HG02938 (cell line): ENCODE measurements at regions not wholly inside any gene's neighbourhood (a gene's known extent, or its start where the extent isn't known, plus 50 kb on each side); places are given as distances from the start of the nearest gene placed in this dataset.
"Not testable (repeated sequence)": the region's sequence is repeated elsewhere in the genome, so short reads cannot be mapped to it uniquely, and the experiment has no call there.

ENCODE experiments used
- ATAC-seq: cut with Tn5 transposase; IDR thresholded peaks from one replicate; pipeline ENCODE4 v1.9.1; 2021; ENCODE audit warnings: mild to moderate bottlenecking, moderate library complexity; ENCODE audit not compliant: unreplicated experiment

DNA sequence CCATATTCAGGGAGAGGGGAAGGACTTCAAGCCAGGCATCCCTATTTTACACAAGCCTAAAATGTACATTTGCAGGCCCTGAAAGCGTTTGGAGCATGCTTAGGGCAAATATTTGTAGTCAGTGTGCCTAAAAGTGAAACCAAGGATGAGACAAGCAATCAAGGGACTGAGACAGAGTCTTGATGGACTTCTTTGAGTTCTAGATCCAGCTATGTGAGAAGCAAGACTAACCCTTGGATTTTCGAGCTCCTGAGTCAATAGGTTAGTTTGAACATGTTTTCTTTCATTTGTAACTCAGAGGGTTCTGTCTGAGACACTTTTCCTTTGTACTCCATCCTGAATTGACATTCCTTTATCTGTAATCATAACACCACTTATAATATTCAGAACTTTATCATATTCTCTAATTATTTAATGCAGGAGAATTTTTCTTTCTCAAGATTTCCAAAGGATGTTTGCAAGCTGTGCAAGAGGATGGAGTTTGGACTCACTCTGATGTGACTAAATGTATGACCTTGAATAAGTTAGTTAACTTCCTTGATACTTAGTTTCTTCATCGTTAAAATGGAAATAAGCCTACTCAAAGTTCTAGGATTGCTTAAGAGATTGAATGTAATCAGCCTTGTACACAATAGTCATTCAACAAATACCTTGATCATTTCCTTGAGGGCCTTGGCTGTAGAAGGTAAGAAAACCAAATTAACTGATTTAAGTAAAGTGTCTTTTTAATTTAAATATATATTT lies 1237.8 kb upstream of the ZEB2 start:
- ATAC-seq: no peak

DNA sequence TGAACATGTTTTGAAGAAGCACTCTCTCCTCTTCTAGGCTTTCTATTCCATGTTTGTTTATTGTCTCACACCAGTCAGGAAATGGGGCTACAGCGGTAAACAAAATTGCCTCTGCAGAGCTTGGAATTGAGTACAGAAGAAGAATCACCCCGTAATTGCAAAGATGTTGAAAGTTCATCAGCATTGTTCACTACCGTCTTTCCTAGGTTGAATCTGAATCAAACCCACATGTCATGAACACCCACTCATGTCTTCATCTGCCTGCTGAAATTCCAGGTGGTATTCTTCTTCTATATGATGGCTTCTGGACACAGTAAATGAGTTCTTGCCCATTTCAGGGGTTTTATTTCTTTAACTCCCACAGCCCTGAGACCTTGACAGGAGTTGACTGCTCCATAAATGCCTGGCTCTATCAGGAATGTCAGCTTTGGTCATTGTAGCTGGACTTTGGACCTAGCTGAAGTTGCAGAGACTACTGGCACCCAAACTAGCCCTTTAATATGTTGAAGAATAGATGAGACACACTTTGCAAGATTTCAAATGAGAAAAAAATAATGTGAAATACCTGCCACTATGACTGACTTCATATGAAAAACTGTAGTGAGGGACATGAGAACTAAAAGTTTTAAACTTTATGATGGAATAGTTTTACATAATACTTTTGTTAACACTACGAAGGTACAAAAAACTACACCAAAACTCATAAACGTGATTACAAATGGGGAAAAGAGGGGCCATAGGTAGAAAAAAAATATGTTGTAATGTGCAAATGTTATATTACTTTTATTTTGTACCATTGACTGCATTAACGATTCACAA lies 1235.3 kb upstream of the ZEB2 start:
- no peak for ATAC-seq

- ATAC-seq: no peak
These were observed 1234.0 kb upstream of the ZEB2 start for GRCh38 chr2:145753966-145754365.

DNA sequence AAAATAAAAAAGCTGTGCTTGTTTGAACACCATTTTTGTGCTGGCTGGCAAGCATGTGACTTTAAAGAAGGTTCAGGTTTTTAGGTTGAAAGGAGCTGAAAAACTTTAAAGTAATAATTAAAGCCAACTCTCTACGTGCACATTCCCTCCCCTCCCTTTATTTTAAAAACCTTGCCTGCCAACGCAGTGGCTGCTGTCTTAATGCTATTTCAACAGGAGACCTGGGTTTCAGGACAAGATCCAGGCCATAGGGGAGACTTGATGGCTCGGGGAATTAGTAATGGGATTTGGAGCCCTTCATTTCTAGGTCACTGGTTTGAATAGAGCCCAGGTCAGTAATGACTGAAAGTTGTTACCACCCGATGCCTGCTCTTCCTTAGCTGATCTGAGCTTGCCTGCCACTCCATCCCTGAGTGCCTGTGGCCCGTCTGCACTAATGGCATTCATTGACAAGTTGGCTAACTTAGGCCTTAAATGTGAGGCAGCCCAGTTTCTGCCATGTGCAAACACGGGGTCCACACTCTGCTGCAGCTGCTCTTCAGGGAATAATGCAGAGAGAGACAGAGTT lies 1233.2 kb upstream of the ZEB2 start:
- ATAC-seq: no peak

DNA sequence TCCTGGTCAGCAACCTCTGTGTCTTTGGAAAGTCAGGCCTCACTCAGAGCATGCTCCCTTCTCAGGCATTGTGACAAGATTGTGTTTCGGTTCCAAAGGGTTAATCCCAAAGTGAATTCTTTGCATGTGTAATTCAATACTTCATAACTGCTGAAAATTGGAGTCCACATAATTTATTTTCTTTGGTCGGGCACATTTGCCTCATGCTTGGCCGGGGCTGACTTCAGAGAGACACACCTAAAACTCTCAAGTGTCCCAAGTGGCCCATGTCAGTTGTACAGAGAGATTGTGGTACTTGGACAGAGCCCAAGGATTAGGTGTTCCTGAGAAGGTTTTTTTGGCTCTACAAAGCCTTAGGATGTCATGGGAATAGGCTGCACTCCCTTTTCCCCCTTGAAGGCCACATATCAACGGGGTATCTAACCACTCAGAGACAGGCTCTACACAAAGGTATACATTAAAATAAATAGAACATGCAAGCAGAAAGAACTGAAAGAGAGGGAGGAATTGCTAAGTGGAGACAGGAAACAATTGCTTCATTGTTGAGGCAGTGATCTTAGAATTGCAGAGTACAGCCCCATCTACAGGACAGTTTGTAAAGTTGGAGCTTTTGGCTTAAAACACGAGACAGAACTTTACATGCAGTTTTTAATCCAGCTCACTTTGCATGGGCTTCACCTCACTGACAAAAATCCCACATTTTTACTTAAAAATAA lies 1232.3 kb upstream of the ZEB2 start:
- peak; percentile 35 for ATAC-seq

GRCh38 chr2:145751629-145752028 lies 1231.7 kb upstream of the ZEB2 start:
- ATAC-seq: peak; percentile 87

DNA sequence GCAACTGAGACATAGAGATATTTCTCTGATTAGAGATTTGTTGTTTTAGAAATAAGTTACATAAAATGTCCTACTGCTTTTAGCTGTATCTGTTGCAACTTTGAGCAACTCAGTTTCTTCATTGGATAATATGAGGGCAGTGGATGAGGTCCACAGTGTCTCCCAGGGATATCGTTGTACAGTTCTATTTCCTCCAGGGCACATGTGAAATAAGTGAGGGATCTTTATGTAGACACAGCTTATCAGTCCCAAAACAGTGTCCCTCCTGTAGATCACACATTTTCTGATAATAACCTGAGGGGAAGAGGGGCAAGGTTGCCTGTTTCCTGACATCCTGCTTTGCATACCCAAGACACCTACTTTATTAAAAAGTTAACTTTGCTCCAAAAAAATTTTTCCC lies 1231.2 kb upstream of the ZEB2 start:
- no peak for ATAC-seq

- ATAC-seq: no peak
These were observed 1230.7 kb upstream of the ZEB2 start for GRCh38 chr2:145750612-145751011.

- ATAC-seq: no peak
These were observed 1230.2 kb upstream of the ZEB2 start for GRCh38 chr2:145750144-145750543.

DNA sequence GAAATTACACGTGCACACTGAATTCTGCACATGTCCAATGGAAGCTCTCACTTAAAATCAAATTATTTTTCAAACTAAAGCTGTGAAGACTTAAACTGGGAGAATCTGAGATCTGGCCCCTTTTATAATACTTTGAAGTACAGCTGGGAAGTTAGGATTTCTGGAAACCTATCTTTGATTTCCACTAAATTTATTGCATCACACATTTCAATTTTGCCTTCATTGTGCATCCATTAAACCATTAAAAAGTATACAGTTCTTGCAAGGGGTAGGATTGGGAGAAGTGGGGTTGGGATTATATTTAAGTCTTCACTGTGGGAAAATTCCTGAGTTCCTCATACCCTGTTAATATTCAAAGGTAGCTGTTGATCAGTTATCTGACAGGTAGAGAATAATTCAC lies 1229.6 kb upstream of the ZEB2 start:
- ATAC-seq: no peak

DNA sequence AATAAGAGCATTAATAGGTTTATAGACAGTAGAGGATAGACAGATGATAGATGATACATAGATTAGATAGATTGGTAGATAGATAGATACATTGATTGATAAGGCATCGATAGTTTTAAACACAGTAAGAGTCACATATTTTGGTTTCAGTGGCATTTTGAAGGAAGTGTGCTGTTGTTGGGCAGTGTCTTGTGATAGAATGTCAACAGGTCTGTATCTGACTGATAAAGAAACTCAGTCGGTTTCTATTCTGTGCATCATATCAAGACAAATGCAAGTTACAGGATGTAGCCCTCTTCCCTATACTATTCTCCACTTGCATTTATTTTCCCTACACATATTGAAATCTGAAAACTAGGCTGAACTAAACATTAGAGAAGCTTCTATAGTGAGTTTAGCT lies 1229.0 kb upstream of the ZEB2 start:
- peak; percentile 55 for ATAC-seq

- no peak for ATAC-seq
These were observed 1227.8 kb upstream of the ZEB2 start for GRCh38 chr2:145747715-145748114.

DNA sequence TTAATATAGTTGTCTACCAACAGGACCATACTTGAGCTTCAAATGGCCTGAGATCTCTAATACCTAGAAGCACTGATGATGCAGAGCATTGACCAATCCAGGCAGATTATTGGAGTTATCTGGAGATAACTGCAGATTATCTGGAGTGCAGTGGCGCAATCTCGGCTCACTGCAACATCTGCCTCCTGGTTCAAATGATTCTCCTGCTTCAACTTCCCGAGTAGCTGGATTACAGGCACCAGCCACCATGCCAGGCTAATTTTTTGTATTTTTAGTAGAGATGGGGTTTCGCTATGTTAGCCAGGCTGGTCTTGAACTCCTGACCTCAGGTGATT lies 1225.4 kb upstream of the ZEB2 start:
- ATAC-seq: not testable (repeated sequence)

GRCh38 chr2:145744541-145745386 lies 1224.8 kb upstream of the ZEB2 start:
- ATAC-seq: peak; percentile 86

DNA sequence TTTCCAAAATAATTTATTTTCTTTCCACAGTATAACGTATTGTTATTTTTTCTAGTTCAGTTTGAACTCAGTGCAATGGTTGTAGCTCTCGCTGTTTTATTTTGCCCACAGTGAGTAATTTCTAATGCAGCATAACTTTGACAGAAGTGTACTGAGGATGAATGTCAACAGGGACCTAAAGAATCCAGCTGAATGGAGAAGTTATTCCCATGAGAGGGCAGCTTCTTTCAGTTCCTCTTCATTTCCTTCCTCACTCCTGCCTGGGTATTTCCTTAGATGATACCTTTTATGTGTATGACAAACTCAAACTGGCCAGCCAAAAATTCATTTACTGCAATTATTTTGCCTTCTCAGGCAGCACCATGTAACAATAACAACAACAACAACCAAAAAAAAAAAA lies 1223.1 kb upstream of the ZEB2 start:
- ATAC-seq: no peak

- ATAC-seq: no peak
These were observed 1221.7 kb upstream of the ZEB2 start for GRCh38 chr2:145741636-145742035.

DNA sequence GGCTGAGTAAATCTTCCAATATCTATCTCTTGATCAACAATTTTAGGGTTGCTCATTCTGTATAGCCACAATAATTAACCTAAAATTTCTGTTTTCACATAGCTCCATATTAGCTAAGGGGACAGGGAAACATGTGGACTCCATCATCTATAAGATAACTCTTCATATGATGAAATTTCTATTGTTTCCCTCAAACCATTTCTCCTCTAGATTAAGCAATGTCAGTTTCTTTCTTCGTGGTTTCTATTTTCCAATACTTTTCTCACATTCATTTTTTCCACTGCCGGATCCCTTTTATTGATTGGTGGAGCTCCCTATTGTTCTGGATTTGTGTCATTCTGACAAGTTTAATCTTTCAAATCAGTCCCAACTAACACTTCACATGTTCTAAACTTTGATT lies 1221.3 kb upstream of the ZEB2 start:
- ATAC-seq: no peak

DNA sequence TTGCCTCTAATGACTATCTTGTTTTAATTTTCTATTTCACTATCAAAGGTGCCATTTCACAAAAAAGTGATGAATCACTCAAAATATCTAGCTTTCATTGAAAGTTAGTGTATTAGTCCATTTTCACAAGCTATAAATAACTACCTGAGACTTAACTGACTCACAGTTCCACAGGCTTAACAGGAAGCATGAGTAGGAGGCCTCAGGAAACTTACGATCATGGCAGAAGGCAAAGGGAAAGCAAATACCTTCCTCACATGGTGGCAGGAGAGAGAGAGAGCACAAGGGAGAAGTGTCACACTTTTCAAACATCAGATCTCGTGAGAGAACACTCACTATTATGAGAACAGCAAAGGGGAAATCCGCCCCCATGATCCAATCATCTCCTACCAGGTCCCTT lies 1220.4 kb upstream of the ZEB2 start:
- no peak for ATAC-seq

DNA sequence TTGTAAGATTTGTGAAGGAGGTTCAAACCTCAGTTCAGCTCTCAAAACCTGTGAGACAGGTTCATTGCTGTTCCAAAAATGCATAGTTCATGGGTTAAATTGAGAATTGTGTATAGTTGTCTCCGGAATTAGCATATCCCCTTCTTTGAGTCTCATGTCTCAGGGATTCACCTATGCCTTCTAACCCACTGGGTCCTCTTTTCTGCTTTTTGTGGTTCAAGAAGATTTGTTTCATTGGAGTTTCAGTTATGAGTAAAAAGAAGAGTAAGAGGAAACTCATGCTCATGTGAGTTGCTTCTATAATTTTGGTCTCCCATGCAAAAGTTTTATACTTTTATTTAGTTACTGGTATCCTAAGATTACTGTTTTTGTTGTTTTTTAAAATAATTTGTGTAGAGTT lies 1219.8 kb upstream of the ZEB2 start:
- peak; percentile 76 for ATAC-seq

GRCh38 chr2:145736871-145737270 lies 1217.0 kb upstream of the ZEB2 start:
- no peak for ATAC-seq

- ATAC-seq: no peak
These were observed 1211.5 kb upstream of the ZEB2 start for GRCh38 chr2:145731467-145731866.
